ENCODE measurements at regions not wholly inside any gene's neighbourhood (a gene's known extent, or its start where the extent isn't known, plus 50 kb on each side); places are given as distances from the start of the nearest gene placed in this dataset.

GRCh38 chr11:116314006-116314405 lies 458.8 kb downstream of the BUD13 start:
- no peak for TF ChIP-seq POLR2A (IDR thresholded peaks at IDR 0.05)

GRCh38 chr11:116312570-116313391 lies 460.0 kb downstream of the BUD13 start:
- Histone ChIP-seq H3K4me1 (peaks cover 0 to 21% (median 14%) of the 10 kb centered on the region in 3 donors), H3K27me3 (no peaks in the 10 kb centered on the region), H3K9me3 (no peaks in the 10 kb centered on the region), H3K36me3 (no peaks in the 10 kb centered on the region), H3K4me3 (no peak overlapping the region), H3K27ac (no peak overlapping the region)
- TF ChIP-seq CTCF (IDR thresholded peaks at IDR 0.05) (no peak), POLR2AphosphoS5 (IDR thresholded peaks at IDR 0.05) (peak; percentile 47)
- peak; percentile 72 for ATAC-seq
- 27 to 57% methylated on average over 4 to 8 of the region's 15 CpGs for WGBS, 2 donors (ENCODE audit: low coverage in 1 of 2)

More at GRCh38 chr11:116314006-116314405, 458.8 kb downstream of the BUD13 start:
- Histone ChIP-seq H3K4me3 (no peak overlapping the region), H3K9me3 (no peaks in the 10 kb centered on the region), H3K27ac (no peak overlapping the region), H3K4me1 (peaks cover 0 to 21% (median 14%) of the 10 kb centered on the region in 3 donors), H3K36me3 (no peaks in the 10 kb centered on the region), H3K27me3 (no peaks in the 10 kb centered on the region)
- no peak for ATAC-seq

GRCh38 chr11:116311206-116311605 lies 461.6 kb downstream of the BUD13 start:
- Histone ChIP-seq H3K36me3 (no peaks in the 10 kb centered on the region), H3K27ac (no peak overlapping the region), H3K4me1 (peaks cover 0 to 21% (median 14%) of the 10 kb centered on the region in 3 donors), H3K27me3 (no peaks in the 10 kb centered on the region), H3K4me3 (no peak overlapping the region), H3K9me3 (no peaks in the 10 kb centered on the region)
- no peak for TF ChIP-seq POLR2A (IDR thresholded peaks at IDR 0.05)
- TF ChIP-seq CTCF (IDR thresholded peaks at IDR 0.05) = no peak
- no peak for TF ChIP-seq POLR2AphosphoS5 (IDR thresholded peaks at IDR 0.05)
- no peak for TF ChIP-seq EP300 (IDR thresholded peaks at IDR 0.05)
- no peak for ATAC-seq
- WGBS, 2 donors (ENCODE audit: low coverage in 1 of 2) = 60% methylated on average over 2 of the region's 3 CpGs; no CpG with 5 or more reads in 1 of the 2 donors

- no peak overlapping the region for H3K4me3 ChIP-seq
- H3K36me3 ChIP-seq = no peaks in the 10 kb centered on the region
- WGBS, 2 donors (ENCODE audit: low coverage in 1 of 2) = 75 to 80% methylated on average over 3 to 6 of the region's 6 CpGs
- H3K4me1 ChIP-seq = peaks cover 0 to 21% (median 14%) of the 10 kb centered on the region in 3 donors
- no peak for ATAC-seq
- TF ChIP-seq POLR2A (IDR thresholded peaks at IDR 0.05) (no peak), EP300 (IDR thresholded peaks at IDR 0.05) (no peak), CTCF (IDR thresholded peaks at IDR 0.05) (no peak), POLR2AphosphoS5 (IDR thresholded peaks at IDR 0.05) (no peak)
- no peak overlapping the region for H3K27ac ChIP-seq
- H3K9me3 ChIP-seq = no peaks in the 10 kb centered on the region
- H3K27me3 ChIP-seq = no peaks in the 10 kb centered on the region
These were observed 462.1 kb downstream of the BUD13 start for GRCh38 chr11:116310698-116311097.

GRCh38 chr11:116310226-116310625 lies 462.6 kb downstream of the BUD13 start:
- 49 to 63% methylated on average over 5 of the region's 8 CpGs for WGBS, 2 donors (ENCODE audit: low coverage in 1 of 2)
- Histone ChIP-seq H3K9me3 (no peaks in the 10 kb centered on the region), H3K4me1 (peaks cover 0 to 21% (median 14%) of the 10 kb centered on the region in 3 donors), H3K36me3 (no peaks in the 10 kb centered on the region), H3K27ac (no peak overlapping the region), H3K27me3 (no peaks in the 10 kb centered on the region), H3K4me3 (no peak overlapping the region)
- no peak for TF ChIP-seq EP300 (IDR thresholded peaks at IDR 0.05)
- TF ChIP-seq POLR2AphosphoS5 (IDR thresholded peaks at IDR 0.05) = no peak
- TF ChIP-seq CTCF (IDR thresholded peaks at IDR 0.05) = no peak
- no peak for TF ChIP-seq POLR2A (IDR thresholded peaks at IDR 0.05)
- ATAC-seq = no peak

Measured in gastroesophageal sphincter (tissue), 4 donors.